ENCODE measurements at regions not wholly inside any gene's neighbourhood (a gene's known extent, or its start where the extent isn't known, plus 50 kb on each side); places are given as distances from the start of the nearest gene placed in this dataset.
"Not testable (repeated sequence)": the region's sequence is repeated elsewhere in the genome, so short reads cannot be mapped to it uniquely, and the experiment has no call there.

- DNase-seq, result not testable (repeated sequence)
These were observed 83.2 kb upstream of the DPP6 start for GRCh38 chr7:153969016-153969415.

GRCh38 chr7:153974603-153975002, 77.6 kb upstream of the DPP6 start:
- not testable (repeated sequence) for DNase-seq

GRCh38 chr7:153976745-153977144, 75.5 kb upstream of the DPP6 start:
- not testable (repeated sequence) for DNase-seq

- not testable (repeated sequence) for DNase-seq
These were observed 69.0 kb upstream of the DPP6 start for GRCh38 chr7:153983186-153983585.

- not testable (repeated sequence) for DNase-seq
These were observed 63.1 kb upstream of the DPP6 start for GRCh38 chr7:153989066-153989627.

- DNase-seq, result not testable (repeated sequence)
These were observed 62.3 kb upstream of the DPP6 start for GRCh38 chr7:153989742-153990425.

- not testable (repeated sequence) for DNase-seq
These were observed 60.7 kb upstream of the DPP6 start for GRCh38 chr7:153991471-153991870.

GRCh38 chr7:153993402-153993801, 58.8 kb upstream of the DPP6 start:
- DNase-seq, result not testable (repeated sequence)

- not testable (repeated sequence) for DNase-seq
These were observed 53.3 kb upstream of the DPP6 start for GRCh38 chr7:153998896-153999295.
